ENCODE measurements at regions not wholly inside any gene's neighbourhood (a gene's known extent, or its start where the extent isn't known, plus 50 kb on each side); places are given as distances from the start of the nearest gene placed in this dataset.

DNA sequence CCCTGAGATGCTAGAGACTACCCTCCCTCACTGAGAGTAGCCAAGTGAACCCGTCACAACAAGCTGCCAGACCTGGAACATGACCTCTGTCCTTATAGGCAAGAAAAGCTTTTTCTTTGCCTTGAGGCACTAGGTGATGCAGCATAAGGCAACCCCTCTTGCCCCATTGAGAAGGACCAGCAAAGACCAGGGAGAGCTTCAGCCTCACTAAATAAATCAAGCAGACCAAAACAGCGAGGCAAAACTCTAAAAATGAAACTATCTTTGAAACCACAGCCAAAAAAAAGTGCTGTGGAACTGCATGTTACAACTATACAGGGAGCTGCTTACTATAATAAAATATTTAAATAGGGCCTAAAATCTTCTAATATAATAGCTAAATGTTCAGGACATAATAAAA lies 62.6 kb upstream of the FAM83B start:
- no peak overlapping the region for H3K27ac ChIP-seq
- no peaks in the 10 kb centered on the region for H3K27me3 ChIP-seq (replicated peaks)
- DNase-seq: no peak
- TF ChIP-seq, protein P1, sequence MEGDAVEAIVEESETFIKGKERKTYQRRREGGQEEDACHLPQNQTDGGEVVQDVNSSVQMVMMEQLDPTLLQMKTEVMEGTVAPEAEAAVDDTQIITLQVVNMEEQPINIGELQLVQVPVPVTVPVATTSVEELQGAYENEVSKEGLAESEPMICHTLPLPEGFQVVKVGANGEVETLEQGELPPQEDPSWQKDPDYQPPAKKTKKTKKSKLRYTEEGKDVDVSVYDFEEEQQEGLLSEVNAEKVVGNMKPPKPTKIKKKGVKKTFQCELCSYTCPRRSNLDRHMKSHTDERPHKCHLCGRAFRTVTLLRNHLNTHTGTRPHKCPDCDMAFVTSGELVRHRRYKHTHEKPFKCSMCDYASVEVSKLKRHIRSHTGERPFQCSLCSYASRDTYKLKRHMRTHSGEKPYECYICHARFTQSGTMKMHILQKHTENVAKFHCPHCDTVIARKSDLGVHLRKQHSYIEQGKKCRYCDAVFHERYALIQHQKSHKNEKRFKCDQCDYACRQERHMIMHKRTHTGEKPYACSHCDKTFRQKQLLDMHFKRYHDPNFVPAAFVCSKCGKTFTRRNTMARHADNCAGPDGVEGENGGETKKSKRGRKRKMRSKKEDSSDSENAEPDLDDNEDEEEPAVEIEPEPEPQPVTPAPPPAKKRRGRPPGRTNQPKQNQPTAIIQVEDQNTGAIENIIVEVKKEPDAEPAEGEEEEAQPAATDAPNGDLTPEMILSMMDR (IDR thresholded peaks at IDR 0.05; ENCODE audit: low read depth, low read length, missing control alignments): no peak
- H3K36me3 ChIP-seq (replicated peaks): no peaks in the 10 kb centered on the region
- no peak overlapping the region for H3K4me3 ChIP-seq (ENCODE audit: low read depth, low read length)
- in situ Hi-C loops (cut with HindIII; ENCODE audit: low pct_ligation_motif_present, low sequenced_read_pairs): no loop called here

DNA sequence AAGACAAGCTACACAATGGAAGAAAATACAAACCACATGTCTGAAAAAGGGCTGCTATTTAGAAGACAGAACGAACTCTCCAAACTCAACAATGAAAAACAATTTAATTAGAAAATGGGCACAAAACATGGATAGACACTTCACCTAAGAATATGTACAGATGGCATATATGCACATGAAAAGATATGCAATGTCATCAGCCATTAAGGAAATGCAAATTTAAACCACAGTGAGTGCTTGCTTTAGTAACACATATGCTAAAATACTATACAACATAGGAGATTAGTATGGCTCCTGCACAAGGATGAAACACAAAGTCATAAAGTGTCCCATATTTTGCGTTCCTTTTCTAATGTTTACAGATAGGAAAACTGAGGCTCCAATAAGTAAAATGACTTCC lies 60.4 kb upstream of the FAM83B start:
- DNase-seq: no peak
- Histone ChIP-seq H3K27me3 (replicated peaks) (no peaks in the 10 kb centered on the region), H3K4me3 (ENCODE audit: low read depth, low read length) (no peak overlapping the region), H3K27ac (no peak overlapping the region), H3K36me3 (replicated peaks) (no peaks in the 10 kb centered on the region)
- in situ Hi-C loops (cut with HindIII; ENCODE audit: low pct_ligation_motif_present, low sequenced_read_pairs): no loop called here
- TF ChIP-seq, protein P1 (IDR thresholded peaks at IDR 0.05; ENCODE audit: low read depth, low read length, missing control alignments): no peak

DNA sequence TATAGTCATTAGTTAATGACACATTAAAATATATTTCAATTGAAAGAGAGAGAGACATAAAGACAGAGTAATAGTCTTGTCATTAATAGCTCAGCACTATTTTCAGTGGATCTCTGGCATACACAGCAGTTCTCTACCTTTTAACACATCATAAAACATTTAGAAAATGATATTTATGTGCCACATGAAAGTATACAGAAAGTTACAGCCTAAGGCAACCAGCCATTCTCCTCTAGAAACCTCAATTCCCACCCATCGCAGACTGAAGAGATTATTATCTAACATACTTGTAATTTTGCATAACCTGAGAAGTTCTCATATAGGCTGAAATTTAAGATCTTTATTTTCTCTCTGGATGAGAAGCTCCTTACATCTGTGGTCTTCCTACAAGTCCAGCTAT lies 58.7 kb upstream of the FAM83B start:
- H3K4me3 ChIP-seq (ENCODE audit: low read depth, low read length): no peak overlapping the region
- H3K36me3 ChIP-seq (replicated peaks): no peaks in the 10 kb centered on the region
- no peak for DNase-seq
- no peak overlapping the region for H3K27ac ChIP-seq
- TF ChIP-seq, protein P1 (IDR thresholded peaks at IDR 0.05; ENCODE audit: low read depth, low read length, missing control alignments): no peak
- in situ Hi-C loops (cut with HindIII; ENCODE audit: low pct_ligation_motif_present, low sequenced_read_pairs): no loop called here
- H3K27me3 ChIP-seq (replicated peaks): no peaks in the 10 kb centered on the region

Measured in brain microvascular endothelial cell (primary cell).